SK-N-SH (cell line): ENCODE measurements at regions not wholly inside any gene's neighbourhood (a gene's known extent, or its start where the extent isn't known, plus 50 kb on each side); places are given as distances from the start of the nearest gene placed in this dataset.

Experiments used
- CTCF ChIA-PET: fragments of 300-600, 350-600 bp; formaldehyde crosslinking; extraction: SDS; loops from one replicate; lab custom pipeline; 2021; lab: Yijun Ruan, JAX
- POLR2A ChIA-PET: fragments of 350-600 bp; sonication (Branson Sonifier 250); formaldehyde crosslinking; extraction: SDS; loops from one replicate; lab custom pipeline; 2020; ENCODE audit warnings: antibody characterized with exemption, inconsistent platforms; lab: Yijun Ruan, JAX
- DNase-seq: peaks from one replicate; pipeline ENCODE4 v3.0.0; 2012
- H2AFZ ChIP-seq: fragments of 200-600 bp; sonication (generic); 2 replicates; pipeline ENCODE4 v1.8.1; 2016; ENCODE audit warnings: antibody characterized with exemption, mild to moderate bottlenecking, low read depth
- H3F3A ChIP-seq: fragments of 200-600 bp; sonication (generic); replicated peaks from 2 replicates; pipeline ENCODE3; 2016; ENCODE audit warnings: antibody characterized with exemption, mild to moderate bottlenecking; ENCODE audit not compliant: insufficient read depth
- H3K27ac ChIP-seq, 2 experiments: fragments of 200-500 bp in 1 of 2; fragments of 200-600 bp in 1 of 2; sonication (Bioruptor generic) in 1 of 2; sonication (generic), shearing (Covaris generic) in 1 of 2; 2 replicates each; pipeline versions ENCODE4 v1.5.1 to v1.6.1; 2014 to 2016; ENCODE audit warnings: low read depth in 2 of 2, inconsistent platforms in 1 of 2, low read length in 1 of 2, mild to moderate bottlenecking in 1 of 2, mixed read lengths in 1 of 2
- H3K27me3 ChIP-seq: fragments of 200-600 bp; sonication (generic), shearing (Covaris generic); 2 replicates; pipeline ENCODE4 v1.6.1; 2016; ENCODE audit warnings: mixed run types; ENCODE audit not compliant: insufficient read depth
- H3K36me3 ChIP-seq, 2 experiments: fragments of 200-500 bp in 1 of 2; fragments of 200-600 bp in 1 of 2; sonication (Bioruptor generic) in 1 of 2; sonication (generic) in 1 of 2; replicated peaks in 1 of 2; 2 replicates each; pipeline versions ENCODE3 to v1.5.1; 2014 to 2016; ENCODE audit warnings: low read length in 1 of 2, mild to moderate bottlenecking in 1 of 2; ENCODE audit not compliant: insufficient read depth in 2 of 2, control insufficient read depth in 1 of 2
- H3K4me1 ChIP-seq, 2 experiments: fragments of 200-500 bp in 1 of 2; fragments of 200-600 bp in 1 of 2; sonication (Bioruptor generic) in 1 of 2; sonication (generic), shearing (Covaris generic) in 1 of 2; 2 replicates each; pipeline versions ENCODE4 v1.5.1 to v1.6.1; 2014 to 2016; ENCODE audit warnings: low read depth in 1 of 2, low read length in 1 of 2, mixed run types in 1 of 2; ENCODE audit not compliant: insufficient read depth in 2 of 2, control insufficient read depth in 1 of 2
- H3K4me2 ChIP-seq: fragments of 200-600 bp; sonication (generic), shearing (Covaris generic); 2 replicates; pipeline ENCODE4 v1.6.1; 2017; ENCODE audit warnings: mixed run types
- H3K4me3 ChIP-seq, 2 experiments: fragments of 200-500 bp in 1 of 2; fragments of 200-600 bp in 1 of 2; sonication (Bioruptor generic) in 1 of 2; sonication (generic), shearing (Covaris generic) in 1 of 2; 2 replicates each; pipeline versions ENCODE4 v1.5.1 to v1.8.1; 2014 to 2016; ENCODE audit warnings: low read depth in 2 of 2, inconsistent platforms in 1 of 2, low read length in 1 of 2, mild to moderate bottlenecking in 1 of 2, mixed read lengths in 1 of 2, moderate library complexity in 1 of 2
- H3K79me2 ChIP-seq: fragments of 200-600 bp; sonication (generic); 2 replicates; pipeline ENCODE4 v1.8.1; 2017; ENCODE audit warnings: mild to moderate bottlenecking; ENCODE audit not compliant: insufficient read depth
- H3K9ac ChIP-seq: fragments of 200-600 bp; sonication (generic); 2 replicates; pipeline ENCODE4 v1.6.1; 2017; ENCODE audit warnings: mixed run types
- H3K9me2 ChIP-seq: fragments of 200-600 bp; sonication (generic); 2 replicates; pipeline ENCODE4 v1.6.1; 2017; ENCODE audit warnings: mixed run types
- H3K9me3 ChIP-seq: fragments of 200-600 bp; sonication (generic); 2 replicates; pipeline ENCODE4 v1.6.1; 2017; ENCODE audit warnings: mixed run types, mild to moderate bottlenecking, moderate library complexity
- H4K20me1 ChIP-seq: fragments of 200-600 bp; sonication (generic); 2 replicates; pipeline ENCODE4 v1.6.1; 2017; ENCODE audit warnings: mild to moderate bottlenecking, mixed run types; ENCODE audit not compliant: insufficient read depth
- FOSL2 ChIP-seq: IDR thresholded peaks from 2 replicates; pipeline ENCODE4 v1.4.0; 2012; ENCODE audit warnings: low read depth, mild to moderate bottlenecking, moderate library complexity, borderline replicate concordance
- FOXJ3 ChIP-seq: sonication (generic); formaldehyde crosslinking; IDR thresholded peaks from 2 replicates; pipeline ENCODE4 v1.5.1; 2020; ENCODE audit warnings: mild to moderate bottlenecking, missing genetic modification reagents
- FOXM1 ChIP-seq: IDR thresholded peaks from 2 replicates; pipeline ENCODE4 v1.4.0; 2012; ENCODE audit warnings: low read depth, mild to moderate bottlenecking
- IRF3 ChIP-seq: fragments of 150-350 bp; IDR thresholded peaks from 2 replicates; pipeline ENCODE4 v1.6.1; 2016; ENCODE audit warnings: mild to moderate bottlenecking, low read depth, low read length
- JUND ChIP-seq: IDR thresholded peaks from 2 replicates; pipeline ENCODE4 v1.4.0; 2012
- MEF2A ChIP-seq: IDR thresholded peaks from 2 replicates; pipeline ENCODE4 v1.4.0; 2012; ENCODE audit warnings: low read depth, borderline replicate concordance
- PBX3 ChIP-seq: IDR thresholded peaks from 2 replicates; pipeline ENCODE4; 2012
- POLR2AphosphoS5 ChIP-seq: IDR thresholded peaks from 2 replicates; pipeline ENCODE4 v1.6.1; 2012; ENCODE audit warnings: low read depth, low read length
- REST ChIP-seq: IDR thresholded peaks from 2 replicates; pipeline ENCODE4 v1.6.1; 2012; ENCODE audit warnings: mild to moderate bottlenecking, low read depth, low read length, moderate library complexity
- RFX5 ChIP-seq: IDR thresholded peaks from 2 replicates; pipeline ENCODE4 v1.6.1; 2012; ENCODE audit warnings: mild to moderate bottlenecking, improper control_type of control experiment, low read length
- RXRA ChIP-seq: IDR thresholded peaks from 2 replicates; pipeline ENCODE4 v1.4.0; 2012; ENCODE audit warnings: low read depth, mild to moderate bottlenecking, borderline replicate concordance
- SMC3 ChIP-seq: IDR thresholded peaks from 2 replicates; pipeline ENCODE4 v1.6.1; 2012; ENCODE audit warnings: low read depth, low read length, improper control_type of control experiment
- TCF12 ChIP-seq: IDR thresholded peaks from 2 replicates; pipeline ENCODE4 v1.4.0; 2012
- USF2 ChIP-seq: fragments of 150-350 bp; IDR thresholded peaks from 2 replicates; pipeline ENCODE4 v1.6.1; 2017; ENCODE audit warnings: antibody characterized with exemption, low read length, low read depth, borderline replicate concordance
- ZBTB33 ChIP-seq: IDR thresholded peaks from 2 replicates; pipeline ENCODE4 v1.4.0; 2012; ENCODE audit warnings: low read depth, borderline replicate concordance
- WGBS: methylation state at CpG from one replicate; pipeline ENCODE4 v1.1.6; 2017; ENCODE audit warnings: low lambda C conversion rate; 5-methylcytosine and 5-hydroxymethylcytosine counted together

GRCh38 chr18:70446063-70446462 lies 157.2 kb downstream of the SOCS6 start:
- H3K4me3 ChIP-seq, result no peak overlapping the region
- H3F3A ChIP-seq, result no peaks in the 10 kb centered on the region
- no peaks in the 10 kb centered on the region for H3K79me2 ChIP-seq
- no peaks in the 10 kb centered on the region; a peak in 1 of 4 replicates for H3K4me1 ChIP-seq
- DNase-seq, result no peak
- H4K20me1 ChIP-seq, result no peaks in the 10 kb centered on the region
- no peak overlapping the region for H3K4me2 ChIP-seq
- H3K9me3 ChIP-seq, result no peaks in the 10 kb centered on the region; the same call in 1 of the 2 replicates
- no peak overlapping the region for H3K27ac ChIP-seq
- no peaks in the 10 kb centered on the region for H3K36me3 ChIP-seq
- no peaks in the 10 kb centered on the region for H3K27me3 ChIP-seq
- no peaks in the 10 kb centered on the region for H3K9me2 ChIP-seq
- ChIA-PET CTCF (interaction anchor here (1.7 to 6.7 kb wide), 2 partner anchors 11 to 274 kb away, joined by 7 to 47 read pairs; no protein-coding TSS in a partner anchor), POLR2A (no interaction called here)
- WGBS, result 74% methylated on average over 3 of the region's 3 CpGs
- H2AFZ ChIP-seq, result no peak overlapping the region
- no peak for TF ChIP-seq FOSL2
- no peak for TF ChIP-seq IRF3
- no peak for TF ChIP-seq MEF2A
- TF ChIP-seq USF2, result no peak
- no peak for TF ChIP-seq ZBTB33
- TF ChIP-seq TCF12, result no peak
- no peak for TF ChIP-seq PBX3
- TF ChIP-seq FOXJ3 (CRISPR knock-in tag), result no peak
- TF ChIP-seq JUND, result no peak
- no peak overlapping the region for H3K9ac ChIP-seq

GRCh38 chr18:70442933-70443332 lies 154.1 kb downstream of the SOCS6 start:
- POLR2A ChIA-PET, result no interaction called here
- H3F3A ChIP-seq, result no peaks in the 10 kb centered on the region
- H3K4me1 ChIP-seq, result no peaks in the 10 kb centered on the region; a peak in 1 of 4 replicates
- 65% methylated on average over 5 of the region's 5 CpGs for WGBS
- no peaks in the 10 kb centered on the region for H3K36me3 ChIP-seq
- H2AFZ ChIP-seq, result no peak overlapping the region
- peaks cover 3% of the 10 kb centered on the region; the same call in 1 of the 2 replicates for H3K9me3 ChIP-seq
- H4K20me1 ChIP-seq, result no peaks in the 10 kb centered on the region
- no peaks in the 10 kb centered on the region for H3K79me2 ChIP-seq
- no peaks in the 10 kb centered on the region for H3K9me2 ChIP-seq
- no peak overlapping the region for H3K9ac ChIP-seq
- no peak overlapping the region for H3K27ac ChIP-seq
- no peak overlapping the region for H3K4me3 ChIP-seq
- no peak overlapping the region for H3K4me2 ChIP-seq
- CTCF ChIA-PET, result no interaction called here
- no peak for DNase-seq
- TF ChIP-seq FOXM1 (no peak), SMC3 (no peak), RXRA (no peak), FOSL2 (no peak), RFX5 (no peak), POLR2AphosphoS5 (no peak), REST (no peak), USF2 (no peak)
- H3K27me3 ChIP-seq, result no peaks in the 10 kb centered on the region
